ENCODE measurements at regions not wholly inside any gene's neighbourhood (a gene's known extent, or its start where the extent isn't known, plus 50 kb on each side); places are given as distances from the start of the nearest gene placed in this dataset.
"Not testable (repeated sequence)": the region's sequence is repeated elsewhere in the genome, so short reads cannot be mapped to it uniquely, and the experiment has no call there.

- intact Hi-C loops (cut with micrococcal nuclease), result no loop called here
- no peak for DNase-seq (ENCODE audit: low spot score)
- Mint-ChIP-seq H3K36me3 (ENCODE audit: low read depth) (no peaks in the 10 kb centered on the region), H3K4me1 (ENCODE audit: low read depth) (no peaks in the 10 kb centered on the region), H3K9me3 (no peaks in the 10 kb centered on the region), H3K27ac (no peak overlapping the region), H3K27me3 (ENCODE audit: low read depth) (no peaks in the 10 kb centered on the region), H3K4me3 (ENCODE audit: low read depth) (no peak overlapping the region)
Measured at GRCh38 chr12:13404631-13405473, 208.3 kb downstream of the EMP1 start.

GRCh38 chr12:13404111-13404628, 207.6 kb downstream of the EMP1 start:
- Mint-ChIP-seq H3K4me1 (ENCODE audit: low read depth) (no peaks in the 10 kb centered on the region), H3K27ac (no peak overlapping the region), H3K27me3 (ENCODE audit: low read depth) (no peaks in the 10 kb centered on the region), H3K4me3 (ENCODE audit: low read depth) (no peak overlapping the region), H3K9me3 (no peaks in the 10 kb centered on the region), H3K36me3 (ENCODE audit: low read depth) (no peaks in the 10 kb centered on the region)
- intact Hi-C loops (cut with micrococcal nuclease), result no loop called here
- DNase-seq (ENCODE audit: low spot score), result no peak

- H3K4me1 Mint-ChIP-seq (ENCODE audit: low read depth); H3K9me3 Mint-ChIP-seq; H3K27me3 Mint-ChIP-seq (ENCODE audit: low read depth); H3K4me3 Mint-ChIP-seq (ENCODE audit: low read depth); intact Hi-C loops (cut with micrococcal nuclease); H3K36me3 Mint-ChIP-seq (ENCODE audit: low read depth); H3K27ac Mint-ChIP-seq; DNase-seq (ENCODE audit: low spot score): not testable (repeated sequence)
Measured at GRCh38 chr12:13391375-13391774, 194.8 kb downstream of the EMP1 start.

GRCh38 chr12:13390918-13391317, 194.4 kb downstream of the EMP1 start:
- H3K27me3 Mint-ChIP-seq (ENCODE audit: low read depth), result no peaks in the 10 kb centered on the region
- no peak for DNase-seq (ENCODE audit: low spot score)
- no peaks in the 10 kb centered on the region for H3K4me1 Mint-ChIP-seq (ENCODE audit: low read depth)
- intact Hi-C loops (cut with micrococcal nuclease), result no loop called here
- H3K27ac Mint-ChIP-seq, result no peak overlapping the region
- no peaks in the 10 kb centered on the region for H3K36me3 Mint-ChIP-seq (ENCODE audit: low read depth)
- H3K4me3 Mint-ChIP-seq (ENCODE audit: low read depth), result no peak overlapping the region
- H3K9me3 Mint-ChIP-seq, result no peaks in the 10 kb centered on the region

GRCh38 chr12:13390381-13390861, 193.9 kb downstream of the EMP1 start:
- intact Hi-C loops (cut with micrococcal nuclease), result no loop called here
- no peak for DNase-seq (ENCODE audit: low spot score)
- Mint-ChIP-seq H3K9me3 (no peaks in the 10 kb centered on the region), H3K4me3 (ENCODE audit: low read depth) (no peak overlapping the region), H3K27ac (no peak overlapping the region), H3K4me1 (ENCODE audit: low read depth) (no peaks in the 10 kb centered on the region), H3K36me3 (ENCODE audit: low read depth) (no peaks in the 10 kb centered on the region), H3K27me3 (ENCODE audit: low read depth) (no peaks in the 10 kb centered on the region)

- no peak for DNase-seq (ENCODE audit: low spot score)
- Mint-ChIP-seq H3K4me3 (ENCODE audit: low read depth) (no peak overlapping the region), H3K4me1 (ENCODE audit: low read depth) (no peaks in the 10 kb centered on the region), H3K27ac (no peak overlapping the region), H3K9me3 (no peaks in the 10 kb centered on the region), H3K36me3 (ENCODE audit: low read depth) (no peaks in the 10 kb centered on the region), H3K27me3 (ENCODE audit: low read depth) (no peaks in the 10 kb centered on the region)
- intact Hi-C loops (cut with micrococcal nuclease), result no loop called here
Measured at GRCh38 chr12:13387101-13387500, 190.6 kb downstream of the EMP1 start.

GRCh38 chr12:13386323-13387039, 190.0 kb downstream of the EMP1 start:
- no peak overlapping the region for H3K4me3 Mint-ChIP-seq (ENCODE audit: low read depth)
- H3K9me3 Mint-ChIP-seq, result no peaks in the 10 kb centered on the region
- intact Hi-C loops (cut with micrococcal nuclease), result no loop called here
- no peak overlapping the region for H3K27ac Mint-ChIP-seq
- no peaks in the 10 kb centered on the region for H3K36me3 Mint-ChIP-seq (ENCODE audit: low read depth)
- H3K4me1 Mint-ChIP-seq (ENCODE audit: low read depth), result no peaks in the 10 kb centered on the region
- no peak for DNase-seq (ENCODE audit: low spot score)
- H3K27me3 Mint-ChIP-seq (ENCODE audit: low read depth), result no peaks in the 10 kb centered on the region

GRCh38 chr12:13383379-13383778, 186.9 kb downstream of the EMP1 start:
- DNase-seq (ENCODE audit: low spot score), result no peak
- H3K4me3 Mint-ChIP-seq (ENCODE audit: low read depth), result no peak overlapping the region
- no peaks in the 10 kb centered on the region for H3K4me1 Mint-ChIP-seq (ENCODE audit: low read depth)
- H3K36me3 Mint-ChIP-seq (ENCODE audit: low read depth), result no peaks in the 10 kb centered on the region
- no peak overlapping the region for H3K27ac Mint-ChIP-seq
- H3K9me3 Mint-ChIP-seq, result no peaks in the 10 kb centered on the region
- no peaks in the 10 kb centered on the region for H3K27me3 Mint-ChIP-seq (ENCODE audit: low read depth)
- intact Hi-C loops (cut with micrococcal nuclease), result no loop called here

- no peak overlapping the region for H3K4me3 Mint-ChIP-seq (ENCODE audit: low read depth)
- H3K36me3 Mint-ChIP-seq (ENCODE audit: low read depth), result no peaks in the 10 kb centered on the region
- no peaks in the 10 kb centered on the region for H3K27me3 Mint-ChIP-seq (ENCODE audit: low read depth)
- H3K9me3 Mint-ChIP-seq, result no peaks in the 10 kb centered on the region
- no peak overlapping the region for H3K27ac Mint-ChIP-seq
- intact Hi-C loops (cut with micrococcal nuclease), result no loop called here
- DNase-seq (ENCODE audit: low spot score), result no peak
- no peaks in the 10 kb centered on the region for H3K4me1 Mint-ChIP-seq (ENCODE audit: low read depth)
Measured at GRCh38 chr12:13380297-13380696, 183.8 kb downstream of the EMP1 start.

GRCh38 chr12:13379531-13380188, 183.1 kb downstream of the EMP1 start:
- H3K27me3 Mint-ChIP-seq (ENCODE audit: low read depth), result no peaks in the 10 kb centered on the region
- intact Hi-C loops (cut with micrococcal nuclease), result no loop called here
- no peaks in the 10 kb centered on the region for H3K36me3 Mint-ChIP-seq (ENCODE audit: low read depth)
- no peak overlapping the region for H3K4me3 Mint-ChIP-seq (ENCODE audit: low read depth)
- H3K4me1 Mint-ChIP-seq (ENCODE audit: low read depth), result no peaks in the 10 kb centered on the region
- DNase-seq (ENCODE audit: low spot score), result no peak
- H3K9me3 Mint-ChIP-seq, result no peaks in the 10 kb centered on the region
- H3K27ac Mint-ChIP-seq, result no peak overlapping the region

- DNase-seq (ENCODE audit: low spot score), result no peak
- intact Hi-C loops (cut with micrococcal nuclease), result no loop called here
- H3K4me3 Mint-ChIP-seq (ENCODE audit: low read depth), result no peak overlapping the region
- H3K27ac Mint-ChIP-seq, result no peak overlapping the region
- H3K36me3 Mint-ChIP-seq (ENCODE audit: low read depth), result no peaks in the 10 kb centered on the region
- no peaks in the 10 kb centered on the region for H3K27me3 Mint-ChIP-seq (ENCODE audit: low read depth)
- no peaks in the 10 kb centered on the region for H3K4me1 Mint-ChIP-seq (ENCODE audit: low read depth)
- no peaks in the 10 kb centered on the region for H3K9me3 Mint-ChIP-seq
Measured at GRCh38 chr12:13377698-13378097, 181.2 kb downstream of the EMP1 start.

GRCh38 chr12:13376610-13377373, 180.3 kb downstream of the EMP1 start:
- no peak overlapping the region for H3K4me3 Mint-ChIP-seq (ENCODE audit: low read depth)
- no peaks in the 10 kb centered on the region for H3K9me3 Mint-ChIP-seq
- no peak for DNase-seq (ENCODE audit: low spot score)
- intact Hi-C loops (cut with micrococcal nuclease), result no loop called here
- H3K27me3 Mint-ChIP-seq (ENCODE audit: low read depth), result no peaks in the 10 kb centered on the region
- H3K36me3 Mint-ChIP-seq (ENCODE audit: low read depth), result no peaks in the 10 kb centered on the region
- no peak overlapping the region for H3K27ac Mint-ChIP-seq
- no peaks in the 10 kb centered on the region for H3K4me1 Mint-ChIP-seq (ENCODE audit: low read depth)

Data from activated T-helper 2 cell treated with anti-CD3 and anti-CD28 coated beads, Interferon-gamma antibody, Interleukin-2, Interleukin-4, amounts not matched to agents 10 μg/mL and 5 μg/mL and 100 μg/mL, durations not matched to agents 14 hours and 24 hours and 36 hours (primary cell).